ENCODE measurements at regions not wholly inside any gene's neighbourhood (a gene's known extent, or its start where the extent isn't known, plus 50 kb on each side); places are given as distances from the start of the nearest gene placed in this dataset.
"Not testable (repeated sequence)": the region's sequence is repeated elsewhere in the genome, so short reads cannot be mapped to it uniquely, and the experiment has no call there.

GRCh38 chr10:3317553-3318479 is 145.2 kb upstream of the PITRM1 start:
- 93% methylated on average over 35 of the region's 61 CpGs for WGBS (ENCODE audit: insufficient coverage)
- DNase-seq: not testable (repeated sequence)

DNA sequence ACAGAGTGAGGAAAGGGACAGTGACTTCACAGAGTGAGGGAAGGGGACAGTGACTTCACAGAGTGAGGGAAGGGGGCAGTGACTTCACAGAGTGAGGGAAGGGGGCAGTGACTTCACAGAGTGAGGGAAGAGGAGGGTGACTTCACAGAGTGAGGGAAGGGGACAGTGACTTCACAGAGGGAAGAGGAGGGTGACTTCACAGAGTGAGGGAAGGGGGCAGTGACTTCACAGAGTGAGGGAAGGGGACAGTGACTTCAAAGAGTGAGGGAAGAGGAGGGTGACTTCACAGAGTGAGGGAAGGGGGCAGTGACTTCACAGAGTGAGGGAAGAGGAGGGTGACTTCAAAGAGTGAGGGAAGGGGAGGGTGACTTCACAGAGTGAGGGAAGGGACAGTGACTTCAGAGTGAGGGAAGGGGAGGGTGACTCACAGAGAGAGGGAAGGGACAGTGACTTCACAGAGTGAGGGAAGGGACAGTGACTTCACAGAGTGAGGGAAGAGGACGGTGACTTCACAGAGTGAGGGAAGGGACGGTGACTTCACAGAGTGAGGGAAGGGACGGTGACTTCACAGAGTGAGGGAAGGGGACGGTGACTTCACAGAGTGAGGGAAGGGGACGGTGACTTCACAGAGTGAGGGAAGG is 142.0 kb upstream of the PITRM1 start:
- not testable (repeated sequence) for H3K27ac ChIP-seq (ENCODE audit: low read length); H3K9me3 ChIP-seq (replicated peaks; ENCODE audit: control insufficient read depth, low read depth, low read length); H3K4me1 ChIP-seq (ENCODE audit: control insufficient read depth, insufficient read depth, low read length); H3K27me3 ChIP-seq (ENCODE audit: control insufficient read depth, insufficient read depth, low read length); DNase-seq; H3K36me3 ChIP-seq (ENCODE audit: control insufficient read depth, insufficient read depth, low read length); H3K4me3 ChIP-seq (ENCODE audit: low read length)
- no CpG with 5 or more reads among the region's 5 CpGs for WGBS (ENCODE audit: insufficient coverage)

More at GRCh38 chr10:3317553-3318479, 145.2 kb upstream of the PITRM1 start:
- not testable (repeated sequence) for H3K27me3 ChIP-seq (ENCODE audit: control insufficient read depth, insufficient read depth, low read length); H3K27ac ChIP-seq (ENCODE audit: low read length); H3K36me3 ChIP-seq (ENCODE audit: control insufficient read depth, insufficient read depth, low read length); H3K9me3 ChIP-seq (replicated peaks; ENCODE audit: control insufficient read depth, low read depth, low read length); H3K4me1 ChIP-seq (ENCODE audit: control insufficient read depth, insufficient read depth, low read length); H3K4me3 ChIP-seq (ENCODE audit: low read length)

GRCh38 chr10:3313784-3314444 is 141.3 kb upstream of the PITRM1 start:
- not testable (repeated sequence) for H3K27me3 ChIP-seq (ENCODE audit: control insufficient read depth, insufficient read depth, low read length); H3K27ac ChIP-seq (ENCODE audit: low read length); H3K4me1 ChIP-seq (ENCODE audit: control insufficient read depth, insufficient read depth, low read length); H3K4me3 ChIP-seq (ENCODE audit: low read length); H3K9me3 ChIP-seq (replicated peaks; ENCODE audit: control insufficient read depth, low read depth, low read length); H3K36me3 ChIP-seq (ENCODE audit: control insufficient read depth, insufficient read depth, low read length)
- DNase-seq: peak; percentile 65
- WGBS (ENCODE audit: insufficient coverage): 57% methylated on average over 1 of the region's 2 CpGs

DNA sequence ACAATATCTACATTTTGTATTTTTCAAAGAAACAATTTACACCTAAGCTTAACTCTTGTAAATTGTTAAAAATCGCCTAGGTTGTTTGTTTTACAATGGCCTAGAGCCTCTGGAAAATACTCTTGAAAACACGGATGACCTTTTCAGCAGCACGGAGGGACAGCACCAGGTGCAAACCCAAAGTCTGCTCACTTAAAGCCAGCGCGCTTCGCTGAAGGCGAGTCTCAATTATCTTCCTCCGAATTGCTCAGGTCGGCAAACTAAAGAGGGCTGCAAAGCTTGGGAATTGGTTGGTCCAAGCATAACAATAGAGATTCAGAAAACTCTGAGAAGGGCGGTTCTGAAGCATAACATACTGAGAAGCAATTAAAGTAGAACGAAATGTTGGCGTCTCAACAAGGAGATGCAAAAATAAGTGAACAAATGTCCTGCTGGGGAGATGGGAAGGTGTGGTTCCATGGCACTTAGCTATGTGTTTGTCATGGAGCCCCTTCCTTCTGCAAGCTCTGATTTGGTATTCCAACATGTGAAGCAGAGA is 139.9 kb upstream of the PITRM1 start:
- Histone ChIP-seq H3K4me3 (ENCODE audit: low read length) (no peak overlapping the region), H3K27me3 (ENCODE audit: control insufficient read depth, insufficient read depth, low read length) (no peaks in the 10 kb centered on the region), H3K36me3 (ENCODE audit: control insufficient read depth, insufficient read depth, low read length) (no peaks in the 10 kb centered on the region), H3K4me1 (ENCODE audit: control insufficient read depth, insufficient read depth, low read length) (peaks cover 4% of the 10 kb centered on the region), H3K9me3 (replicated peaks; ENCODE audit: control insufficient read depth, low read depth, low read length) (no peaks in the 10 kb centered on the region), H3K27ac (ENCODE audit: low read length) (no peak overlapping the region)
- DNase-seq: peak; percentile 50
- 41% methylated on average over 8 of the region's 12 CpGs for WGBS (ENCODE audit: insufficient coverage)

DNA sequence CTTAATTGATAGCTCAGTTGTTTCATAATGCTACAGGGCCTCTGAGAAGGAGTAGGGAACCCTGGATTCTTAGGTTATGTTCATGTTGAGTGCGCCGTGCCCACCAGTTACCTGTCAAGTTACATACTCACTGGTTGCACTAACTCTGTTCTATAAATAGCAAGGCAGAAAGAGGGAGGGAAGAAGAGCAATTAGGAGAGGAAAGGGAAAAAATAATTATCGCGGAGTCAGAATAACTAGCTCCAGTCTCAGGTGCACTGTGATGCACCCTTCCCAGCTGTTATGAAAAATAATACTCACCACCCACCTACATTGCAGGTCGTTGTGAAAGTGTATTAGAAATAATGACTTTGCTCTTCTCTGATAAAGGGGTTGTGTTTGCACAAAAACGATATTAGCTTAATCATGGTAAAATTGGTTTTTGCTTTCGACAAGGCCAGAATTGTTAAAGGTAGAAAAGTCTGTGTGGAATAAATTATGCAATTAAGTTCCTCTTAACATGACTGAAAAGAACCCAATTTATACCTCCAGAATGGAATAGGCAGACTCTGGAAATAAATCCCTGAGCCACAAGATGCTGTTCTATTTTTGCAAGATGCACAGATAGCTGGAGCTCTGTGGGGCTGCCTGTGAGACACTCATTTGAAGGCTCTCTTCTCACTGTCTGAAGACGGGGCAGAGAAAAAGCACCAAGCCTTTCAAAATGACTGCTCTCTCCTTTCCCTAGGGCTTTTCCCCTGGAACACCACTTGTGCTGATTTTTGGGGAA is 137.6 kb upstream of the PITRM1 start:
- H3K36me3 ChIP-seq (ENCODE audit: control insufficient read depth, insufficient read depth, low read length): no peaks in the 10 kb centered on the region
- no peaks in the 10 kb centered on the region for H3K9me3 ChIP-seq (replicated peaks; ENCODE audit: control insufficient read depth, low read depth, low read length)
- no peak for DNase-seq
- H3K4me1 ChIP-seq (ENCODE audit: control insufficient read depth, insufficient read depth, low read length): peaks cover 4% of the 10 kb centered on the region
- WGBS (ENCODE audit: insufficient coverage): no CpG with 5 or more reads among the region's 8 CpGs
- no peaks in the 10 kb centered on the region for H3K27me3 ChIP-seq (ENCODE audit: control insufficient read depth, insufficient read depth, low read length)
- H3K4me3 ChIP-seq (ENCODE audit: low read length): no peak overlapping the region
- no peak overlapping the region for H3K27ac ChIP-seq (ENCODE audit: low read length)

- H3K27ac ChIP-seq (ENCODE audit: low read length): no peak overlapping the region
- H3K4me3 ChIP-seq (ENCODE audit: low read length): no peak overlapping the region
- no peaks in the 10 kb centered on the region for H3K27me3 ChIP-seq (ENCODE audit: control insufficient read depth, insufficient read depth, low read length)
- no peak for DNase-seq
- H3K4me1 ChIP-seq (ENCODE audit: control insufficient read depth, insufficient read depth, low read length): no peaks in the 10 kb centered on the region
- WGBS (ENCODE audit: insufficient coverage): no CpG with 5 or more reads among the region's 2 CpGs
- H3K9me3 ChIP-seq (replicated peaks; ENCODE audit: control insufficient read depth, low read depth, low read length): no peaks in the 10 kb centered on the region
- no peaks in the 10 kb centered on the region for H3K36me3 ChIP-seq (ENCODE audit: control insufficient read depth, insufficient read depth, low read length)
Observed at GRCh38 chr10:3306050-3306449, 133.5 kb upstream of the PITRM1 start.

GRCh38 chr10:3295582-3296151 is 123.1 kb upstream of the PITRM1 start:
- H3K4me1 ChIP-seq (ENCODE audit: control insufficient read depth, insufficient read depth, low read length): peaks cover 15% of the 10 kb centered on the region
- no peak overlapping the region for H3K4me3 ChIP-seq (ENCODE audit: low read length)
- no peak for DNase-seq
- 85% methylated on average over 5 of the region's 14 CpGs for WGBS (ENCODE audit: insufficient coverage)
- H3K27me3 ChIP-seq (ENCODE audit: control insufficient read depth, insufficient read depth, low read length): no peaks in the 10 kb centered on the region
- H3K36me3 ChIP-seq (ENCODE audit: control insufficient read depth, insufficient read depth, low read length): no peaks in the 10 kb centered on the region
- H3K27ac ChIP-seq (ENCODE audit: low read length): no peak overlapping the region
- no peaks in the 10 kb centered on the region for H3K9me3 ChIP-seq (replicated peaks; ENCODE audit: control insufficient read depth, low read depth, low read length)

DNA sequence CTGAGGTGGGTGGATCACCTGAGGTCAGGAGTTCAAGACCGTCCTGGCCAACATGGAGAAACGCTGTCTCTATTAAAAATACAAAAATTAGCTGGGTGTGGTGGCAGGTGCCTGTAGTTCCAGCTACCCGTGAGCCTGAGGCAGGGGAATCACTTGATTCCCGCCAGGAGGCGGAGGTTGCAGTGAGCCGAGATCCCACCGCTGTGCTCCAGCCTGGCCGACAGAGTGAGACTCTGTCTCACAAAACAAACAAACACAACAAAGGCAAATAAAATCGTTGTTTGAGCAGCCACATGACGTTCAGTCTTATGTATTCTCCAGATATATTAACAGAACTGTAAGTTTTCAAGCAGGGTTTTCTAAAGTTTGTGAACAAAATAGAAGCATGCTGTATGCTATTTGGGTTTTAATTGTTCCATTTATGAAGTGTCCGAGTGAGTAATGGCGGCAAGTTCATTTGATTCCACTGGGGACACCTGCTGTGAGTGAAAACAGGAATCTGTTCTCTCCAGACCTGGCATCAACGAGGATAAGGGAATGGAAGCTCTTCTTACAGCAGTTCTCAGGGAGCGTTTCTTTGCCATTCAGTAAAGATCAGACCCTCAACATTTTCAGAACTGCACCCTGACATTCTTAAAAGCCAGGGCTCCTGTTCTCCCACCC is 122.5 kb upstream of the PITRM1 start:
- whole genome bisulfite sequencing (ENCODE audit: insufficient coverage): 52% methylated on average over 4 of the region's 14 CpGs
- no peak for DNase-seq
- peaks cover 15% of the 10 kb centered on the region for H3K4me1 ChIP-seq (ENCODE audit: control insufficient read depth, insufficient read depth, low read length)
- no peaks in the 10 kb centered on the region for H3K27me3 ChIP-seq (ENCODE audit: control insufficient read depth, insufficient read depth, low read length)
- no peaks in the 10 kb centered on the region for H3K9me3 ChIP-seq (replicated peaks; ENCODE audit: control insufficient read depth, low read depth, low read length)
- H3K36me3 ChIP-seq (ENCODE audit: control insufficient read depth, insufficient read depth, low read length): no peaks in the 10 kb centered on the region
- H3K27ac ChIP-seq (ENCODE audit: low read length): no peak overlapping the region
- no peak overlapping the region for H3K4me3 ChIP-seq (ENCODE audit: low read length)
